ENCODE measurements at regions not wholly inside any gene's neighbourhood (a gene's known extent, or its start where the extent isn't known, plus 50 kb on each side); places are given as distances from the start of the nearest gene placed in this dataset.

DNA sequence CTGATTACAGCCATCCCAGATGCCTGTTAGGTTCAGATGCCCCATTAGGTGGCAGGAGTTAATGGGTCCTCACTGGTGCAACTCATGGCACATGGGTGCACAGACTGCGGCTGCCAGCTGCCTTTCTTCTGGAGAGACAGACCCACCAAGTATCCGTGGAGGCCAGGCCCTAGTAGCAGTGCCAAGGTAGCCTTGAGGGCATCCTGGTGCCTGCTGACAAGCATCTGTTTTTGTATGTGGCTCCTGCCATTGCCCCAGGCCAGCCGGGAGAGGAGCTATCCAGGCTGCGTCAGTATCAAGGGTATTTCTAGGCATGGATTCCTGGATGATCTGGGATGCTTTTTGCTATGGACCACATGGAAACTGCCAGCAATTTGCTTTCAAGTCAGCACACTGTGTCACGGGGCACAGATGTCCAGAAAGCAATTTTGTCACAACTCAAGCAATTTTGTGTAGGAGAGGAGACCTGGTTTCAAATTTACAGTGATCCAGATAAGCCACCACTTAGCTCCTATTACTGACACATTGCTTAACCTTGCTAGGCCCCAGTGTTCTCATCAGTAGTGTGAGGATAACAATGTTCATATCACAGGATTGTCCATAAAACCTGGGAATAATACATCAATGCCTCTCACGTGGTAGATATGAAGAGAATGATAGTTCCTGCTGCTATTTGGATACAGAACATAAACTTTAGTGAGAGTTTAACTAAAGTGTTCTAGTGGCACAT is 815.1 kb upstream of the RAB6C start:
- Histone ChIP-seq H3K27me3 (no peaks in the 10 kb centered on the region), H3F3A (ENCODE audit: low read depth) (no peaks in the 10 kb centered on the region), H3K27ac (no peak overlapping the region), H3K4me2 (no peak overlapping the region), H3K36me3 (no peaks in the 10 kb centered on the region), H3K4me1 (no peaks in the 10 kb centered on the region), H3K9ac (no peak overlapping the region), H3K79me2 (ENCODE audit: low read depth) (no peaks in the 10 kb centered on the region), H3K9me3 (ENCODE audit: low read depth) (no peaks in the 10 kb centered on the region), H2AFZ (replicated peaks) (no peak overlapping the region), H4K20me1 (ENCODE audit: low read depth) (no peaks in the 10 kb centered on the region), H3K4me3 (no peak overlapping the region)
- no peak overlapping the region for H3K4me3 Mint-ChIP-seq
- H3K36me3 Mint-ChIP-seq = no peaks in the 10 kb centered on the region
- no peak overlapping the region for H3K27ac Mint-ChIP-seq
- peaks cover 5% of the 10 kb centered on the region for H3K27me3 Mint-ChIP-seq (ENCODE audit: insufficient read depth, low read depth)
- peaks cover 3% of the 10 kb centered on the region for H3K9me3 Mint-ChIP-seq
- peaks cover 3% of the 10 kb centered on the region for H3K4me1 Mint-ChIP-seq
- no peak for DNase-seq (ENCODE audit: low spot score)
- TF ChIP-seq EZH2phosphoT487 (IDR thresholded peaks at IDR 0.05) (no peak), EZH2 (IDR thresholded peaks at IDR 0.05) (no peak)
- TF ChIP-seq, protein P1, sequence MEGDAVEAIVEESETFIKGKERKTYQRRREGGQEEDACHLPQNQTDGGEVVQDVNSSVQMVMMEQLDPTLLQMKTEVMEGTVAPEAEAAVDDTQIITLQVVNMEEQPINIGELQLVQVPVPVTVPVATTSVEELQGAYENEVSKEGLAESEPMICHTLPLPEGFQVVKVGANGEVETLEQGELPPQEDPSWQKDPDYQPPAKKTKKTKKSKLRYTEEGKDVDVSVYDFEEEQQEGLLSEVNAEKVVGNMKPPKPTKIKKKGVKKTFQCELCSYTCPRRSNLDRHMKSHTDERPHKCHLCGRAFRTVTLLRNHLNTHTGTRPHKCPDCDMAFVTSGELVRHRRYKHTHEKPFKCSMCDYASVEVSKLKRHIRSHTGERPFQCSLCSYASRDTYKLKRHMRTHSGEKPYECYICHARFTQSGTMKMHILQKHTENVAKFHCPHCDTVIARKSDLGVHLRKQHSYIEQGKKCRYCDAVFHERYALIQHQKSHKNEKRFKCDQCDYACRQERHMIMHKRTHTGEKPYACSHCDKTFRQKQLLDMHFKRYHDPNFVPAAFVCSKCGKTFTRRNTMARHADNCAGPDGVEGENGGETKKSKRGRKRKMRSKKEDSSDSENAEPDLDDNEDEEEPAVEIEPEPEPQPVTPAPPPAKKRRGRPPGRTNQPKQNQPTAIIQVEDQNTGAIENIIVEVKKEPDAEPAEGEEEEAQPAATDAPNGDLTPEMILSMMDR (IDR thresholded peaks at IDR 0.05) = no peak

DNA sequence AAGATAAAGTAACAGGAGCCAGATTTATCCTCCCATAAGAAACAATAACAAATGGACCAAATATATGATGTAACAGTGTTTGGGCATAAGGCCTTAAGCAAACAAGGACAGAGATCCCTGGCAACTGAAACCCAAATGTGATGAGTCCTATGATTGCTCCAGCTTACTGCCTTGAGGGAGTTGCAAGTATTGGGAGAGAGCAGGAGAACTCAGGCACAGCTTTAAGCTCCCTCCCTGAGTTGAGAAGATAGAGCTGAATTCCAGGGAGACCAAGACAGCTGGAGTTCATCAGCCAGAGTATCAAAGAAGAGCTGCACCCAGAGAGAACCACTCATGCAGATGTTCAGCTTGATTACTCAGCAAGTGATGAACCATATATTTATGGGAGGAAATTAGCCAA is 814.5 kb upstream of the RAB6C start:
- TF ChIP-seq, protein P1 (IDR thresholded peaks at IDR 0.05) = no peak
- TF ChIP-seq EZH2 (IDR thresholded peaks at IDR 0.05) (no peak), EZH2phosphoT487 (IDR thresholded peaks at IDR 0.05) (no peak)
- Histone ChIP-seq H3K9me3 (ENCODE audit: low read depth) (no peaks in the 10 kb centered on the region), H3K27ac (no peak overlapping the region), H3K36me3 (no peaks in the 10 kb centered on the region), H3K79me2 (ENCODE audit: low read depth) (no peaks in the 10 kb centered on the region), H4K20me1 (ENCODE audit: low read depth) (no peaks in the 10 kb centered on the region), H3K9ac (no peak overlapping the region), H3K4me2 (no peak overlapping the region), H3K27me3 (no peaks in the 10 kb centered on the region), H3K4me1 (no peaks in the 10 kb centered on the region), H3F3A (ENCODE audit: low read depth) (no peaks in the 10 kb centered on the region), H3K4me3 (no peak overlapping the region), H2AFZ (replicated peaks) (no peak overlapping the region)
- Mint-ChIP-seq H3K36me3 (no peaks in the 10 kb centered on the region), H3K27me3 (ENCODE audit: insufficient read depth, low read depth) (peaks cover 5% of the 10 kb centered on the region), H3K27ac (no peak overlapping the region), H3K9me3 (peaks cover 3% of the 10 kb centered on the region), H3K4me1 (peaks cover 3% of the 10 kb centered on the region), H3K4me3 (no peak overlapping the region)
- no peak for DNase-seq (ENCODE audit: low spot score)

DNA sequence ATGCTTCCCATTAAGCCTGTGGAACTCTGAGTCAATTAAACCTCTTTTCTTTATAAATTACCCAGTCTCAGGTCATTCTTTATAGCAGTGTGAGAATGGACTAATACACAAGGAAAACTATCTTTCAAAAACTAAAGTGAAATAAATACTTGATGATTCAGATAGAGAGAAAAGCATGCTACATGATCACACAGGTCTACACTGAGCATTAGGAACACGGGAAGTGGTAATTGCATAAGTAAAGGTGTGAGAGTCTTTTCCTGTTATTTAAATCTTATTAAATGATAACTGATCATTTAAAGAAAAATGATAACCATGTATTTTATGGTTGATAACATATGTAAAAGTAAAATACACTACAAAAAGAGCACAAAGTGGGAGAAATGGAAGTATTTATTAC is 812.0 kb upstream of the RAB6C start:
- no peak for DNase-seq (ENCODE audit: low spot score)
- no peaks in the 10 kb centered on the region for H3K4me1 ChIP-seq
- H3K4me3 ChIP-seq = no peak overlapping the region
- H3K4me3 Mint-ChIP-seq = no peak overlapping the region
- H3K4me1 Mint-ChIP-seq = peaks cover 3% of the 10 kb centered on the region
- no peaks in the 10 kb centered on the region for H3K27me3 ChIP-seq
- H3K36me3 Mint-ChIP-seq = no peaks in the 10 kb centered on the region
- H4K20me1 ChIP-seq (ENCODE audit: low read depth) = no peaks in the 10 kb centered on the region
- H2AFZ ChIP-seq (replicated peaks) = no peak overlapping the region
- no peaks in the 10 kb centered on the region for H3K9me3 ChIP-seq (ENCODE audit: low read depth)
- H3K79me2 ChIP-seq (ENCODE audit: low read depth) = no peaks in the 10 kb centered on the region
- no peaks in the 10 kb centered on the region for H3K36me3 ChIP-seq
- no peak overlapping the region for H3K4me2 ChIP-seq
- no peaks in the 10 kb centered on the region for H3F3A ChIP-seq (ENCODE audit: low read depth)
- H3K27ac Mint-ChIP-seq = no peak overlapping the region
- H3K27me3 Mint-ChIP-seq (ENCODE audit: insufficient read depth, low read depth) = peaks cover 3% of the 10 kb centered on the region
- no peak overlapping the region for H3K27ac ChIP-seq
- H3K9me3 Mint-ChIP-seq = peaks cover 3% of the 10 kb centered on the region
- H3K9ac ChIP-seq = no peak overlapping the region
- TF ChIP-seq EZH2phosphoT487 (IDR thresholded peaks at IDR 0.05) (no peak), EZH2 (IDR thresholded peaks at IDR 0.05) (no peak)
- TF ChIP-seq, protein P1 (IDR thresholded peaks at IDR 0.05) = no peak

Data from neural progenitor cell (in vitro differentiated cells).